HUDEP-2 (cell line): ENCODE measurements at regions not wholly inside any gene's neighbourhood (a gene's known extent, or its start where the extent isn't known, plus 50 kb on each side); places are given as distances from the start of the nearest gene placed in this dataset.
A peak's percentile ranks its signal among the peaks of the same experiment; 100 is the strongest.

ENCODE experiments used
- DNase-seq, 76 experiments: peaks; one replicate each; lab custom pipeline; 2025; ENCODE audit not compliant: unreplicated experiment in 76 of 76; lab: John Stamatoyannopoulos, UW

DNA sequence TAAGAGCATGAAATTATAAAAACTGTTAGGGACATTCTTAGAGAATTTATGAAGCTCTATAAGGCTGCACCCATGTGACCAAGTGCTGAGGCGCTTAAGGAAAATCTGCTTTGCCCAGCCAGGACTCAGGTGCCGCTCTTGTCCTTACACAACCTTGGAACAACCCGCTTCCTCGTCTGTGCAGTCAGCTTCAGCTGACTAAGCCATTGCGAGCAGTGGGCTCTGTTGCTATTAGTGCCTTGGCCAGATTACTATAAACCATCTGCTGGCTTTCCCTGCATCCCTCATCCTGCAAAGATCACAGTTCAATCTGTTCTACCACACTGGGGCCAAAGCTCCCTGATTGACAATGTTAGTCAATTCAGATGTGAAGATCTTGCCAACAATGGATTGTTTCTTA lies 89.1 kb upstream of the E2F3 start:
- DNase-seq, result no peak

DNA sequence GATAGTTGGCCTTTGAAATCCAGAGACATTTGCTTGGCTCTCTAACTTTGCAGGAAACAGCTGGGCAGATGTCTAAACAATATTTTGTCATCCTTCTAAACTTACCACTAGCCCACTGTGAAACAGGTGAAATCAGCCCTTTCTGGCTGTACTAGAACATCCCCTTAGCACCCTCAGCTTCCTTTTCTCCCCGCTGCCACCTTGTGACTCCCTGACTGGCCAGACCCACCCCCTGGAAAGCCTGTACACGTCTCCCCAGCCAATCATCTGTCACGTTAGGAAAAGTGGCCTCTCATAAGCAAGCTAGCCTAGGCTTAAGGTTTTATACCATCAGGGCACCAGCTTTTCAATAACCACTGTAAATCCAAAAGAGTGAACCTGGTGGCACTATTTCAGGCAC lies 88.6 kb upstream of the E2F3 start:
- DNase-seq, result no peak

DNA sequence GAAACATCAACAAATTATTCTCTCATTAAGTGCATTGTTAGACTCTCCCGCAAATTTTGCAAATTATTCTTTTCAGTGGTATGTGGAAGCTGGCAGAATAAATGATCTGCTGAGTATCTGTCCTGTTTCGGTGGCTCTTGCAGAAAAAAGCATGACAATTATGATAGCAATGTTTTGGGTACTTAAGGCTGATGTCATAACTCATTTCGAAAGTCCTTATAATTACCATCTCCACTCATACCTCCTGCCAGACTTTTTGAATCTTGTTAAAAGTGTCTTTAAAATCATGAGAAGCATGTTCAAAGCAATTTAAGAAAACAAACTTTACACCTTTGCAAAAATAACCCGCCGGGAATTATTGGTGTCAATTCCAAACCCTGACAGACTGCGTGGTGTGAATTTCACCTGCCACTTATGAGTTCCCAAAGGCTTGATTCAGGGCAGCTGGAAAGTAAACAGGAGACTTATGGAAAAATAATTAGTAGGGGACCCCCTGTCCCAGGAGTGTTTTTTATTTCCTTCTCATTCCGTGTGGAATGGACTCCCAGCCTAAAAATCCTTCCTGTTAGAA lies 87.6 kb upstream of the E2F3 start:
- DNase-seq, result no peak

DNA sequence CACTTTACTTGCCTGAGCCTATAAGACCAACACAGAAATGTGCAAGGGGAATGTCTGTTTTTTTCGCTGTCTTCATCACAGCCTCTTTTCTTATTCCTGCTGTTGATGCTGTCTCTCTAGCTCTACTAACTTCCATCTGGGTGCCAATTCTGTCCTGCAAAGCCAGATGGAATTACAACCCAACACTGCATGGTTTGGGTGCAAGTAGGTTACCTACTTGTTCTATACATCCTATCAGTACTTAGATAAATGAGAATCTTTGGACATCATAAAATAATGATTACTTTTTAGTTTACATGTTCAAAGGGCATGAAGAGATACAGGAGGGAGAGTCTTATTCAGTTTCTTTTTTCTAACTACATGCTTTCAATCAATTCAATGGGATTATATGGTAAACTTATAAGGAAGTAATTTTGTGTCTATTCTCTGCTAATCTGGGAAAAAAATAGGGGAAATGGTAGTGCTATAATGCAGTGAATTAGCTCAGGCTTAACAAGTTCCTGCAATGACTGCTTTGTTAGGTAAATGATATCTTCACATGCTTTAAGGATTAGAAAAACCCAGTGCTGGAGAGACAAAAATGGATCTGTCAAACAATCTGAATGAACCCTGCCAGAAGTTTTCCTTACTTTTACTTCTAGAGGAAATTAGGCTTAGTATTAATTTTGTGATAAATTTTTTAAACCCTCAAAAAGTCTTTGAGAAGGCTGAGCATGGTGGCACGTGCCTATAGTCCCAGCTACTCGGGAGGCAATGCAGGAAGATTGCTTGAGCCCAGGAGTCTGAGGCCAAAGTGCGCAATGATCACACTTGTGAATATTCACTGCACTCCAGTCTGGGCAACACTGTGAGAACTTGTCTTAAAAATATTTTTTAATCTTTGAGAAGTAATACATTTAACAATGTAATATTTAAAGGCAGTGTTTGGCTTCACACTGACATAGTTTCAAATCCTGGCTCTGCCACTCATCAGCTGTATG lies 86.5 kb upstream of the E2F3 start:
- no peak for DNase-seq

DNA sequence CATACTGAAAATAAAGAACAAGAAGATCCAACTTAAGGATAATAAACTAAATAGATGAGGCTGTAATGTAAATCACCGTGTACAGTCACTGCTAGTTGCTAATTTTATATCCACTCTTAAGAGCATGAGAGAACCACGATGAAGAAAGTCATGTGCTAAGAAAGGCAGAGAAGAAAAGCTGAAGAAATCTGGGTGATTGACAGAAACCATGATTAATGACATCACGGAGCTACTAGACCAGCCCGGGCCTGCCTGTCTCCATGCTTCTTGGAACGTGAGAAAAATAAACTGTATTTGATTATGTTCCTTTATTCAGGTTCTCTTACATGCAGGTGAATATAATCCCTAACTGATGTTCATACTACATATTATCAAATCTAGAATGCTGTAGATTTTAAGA lies 84.2 kb upstream of the E2F3 start:
- DNase-seq, result no peak

DNA sequence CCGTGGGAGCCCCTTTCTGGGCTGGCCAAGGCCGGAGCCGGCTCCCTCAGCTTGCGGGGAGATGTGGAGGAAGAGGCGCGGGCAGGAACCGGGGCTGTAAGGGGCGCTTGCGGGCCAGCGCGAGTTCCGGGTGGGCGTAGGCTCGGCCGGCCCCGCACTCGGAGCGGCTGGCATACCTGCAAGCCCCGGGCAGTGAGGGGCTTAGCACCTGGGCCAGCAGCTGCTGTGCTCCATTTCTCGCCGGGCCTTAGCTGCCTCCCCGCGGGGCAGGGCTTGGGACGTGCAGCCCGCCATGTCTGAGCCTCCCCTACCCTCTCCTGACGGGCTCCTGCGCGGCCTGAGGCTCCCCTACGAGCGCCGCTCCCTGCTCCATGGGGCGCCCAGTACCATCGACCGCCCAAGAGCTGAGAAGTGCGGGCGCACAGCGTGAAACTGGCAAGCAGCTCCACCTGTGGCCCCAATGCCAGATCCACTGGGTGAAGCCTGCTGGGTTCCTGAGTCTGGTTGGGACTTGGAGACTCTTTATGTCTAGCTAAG lies 82.8 kb upstream of the E2F3 start:
- no peak for DNase-seq

DNA sequence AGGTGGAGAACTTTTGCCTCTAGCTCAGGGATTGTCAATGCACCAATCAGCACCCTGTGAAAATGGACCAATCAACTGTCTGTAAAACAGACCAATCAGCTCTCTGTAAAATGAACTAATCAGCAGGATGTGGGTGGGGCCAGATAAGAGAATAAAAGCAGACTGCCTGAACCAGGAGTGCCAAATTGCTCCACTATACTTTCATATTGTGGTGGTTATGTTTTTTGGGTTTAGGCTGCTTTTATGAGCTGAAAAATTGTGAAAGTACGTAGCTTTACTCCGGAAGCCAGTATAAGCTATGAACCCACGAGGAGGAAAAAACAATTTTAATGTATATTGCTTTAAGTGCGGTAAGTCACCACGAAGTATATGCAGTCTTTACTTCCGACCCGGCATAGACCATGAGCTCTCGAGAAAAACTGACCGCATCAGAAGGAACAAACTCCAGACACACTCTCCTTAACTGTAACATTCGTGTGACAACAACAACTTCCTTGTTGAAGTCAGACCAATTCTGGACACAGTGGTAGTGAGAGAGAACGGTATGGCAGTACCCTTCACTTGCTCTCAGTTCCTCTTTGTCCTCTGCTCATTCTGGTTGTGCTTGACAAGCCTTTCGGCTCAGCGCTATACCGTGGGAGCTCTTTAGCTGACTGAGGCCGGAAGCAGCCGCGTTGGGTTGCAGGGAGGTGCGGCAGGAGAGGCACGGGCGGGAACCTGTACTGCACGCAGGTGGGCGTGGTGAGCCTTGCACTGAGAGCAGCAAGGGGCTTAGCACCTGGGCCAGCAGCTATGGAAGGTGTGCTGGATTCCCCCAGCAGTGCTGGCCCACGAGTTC lies 81.9 kb upstream of the E2F3 start:
- no peak for DNase-seq

DNA sequence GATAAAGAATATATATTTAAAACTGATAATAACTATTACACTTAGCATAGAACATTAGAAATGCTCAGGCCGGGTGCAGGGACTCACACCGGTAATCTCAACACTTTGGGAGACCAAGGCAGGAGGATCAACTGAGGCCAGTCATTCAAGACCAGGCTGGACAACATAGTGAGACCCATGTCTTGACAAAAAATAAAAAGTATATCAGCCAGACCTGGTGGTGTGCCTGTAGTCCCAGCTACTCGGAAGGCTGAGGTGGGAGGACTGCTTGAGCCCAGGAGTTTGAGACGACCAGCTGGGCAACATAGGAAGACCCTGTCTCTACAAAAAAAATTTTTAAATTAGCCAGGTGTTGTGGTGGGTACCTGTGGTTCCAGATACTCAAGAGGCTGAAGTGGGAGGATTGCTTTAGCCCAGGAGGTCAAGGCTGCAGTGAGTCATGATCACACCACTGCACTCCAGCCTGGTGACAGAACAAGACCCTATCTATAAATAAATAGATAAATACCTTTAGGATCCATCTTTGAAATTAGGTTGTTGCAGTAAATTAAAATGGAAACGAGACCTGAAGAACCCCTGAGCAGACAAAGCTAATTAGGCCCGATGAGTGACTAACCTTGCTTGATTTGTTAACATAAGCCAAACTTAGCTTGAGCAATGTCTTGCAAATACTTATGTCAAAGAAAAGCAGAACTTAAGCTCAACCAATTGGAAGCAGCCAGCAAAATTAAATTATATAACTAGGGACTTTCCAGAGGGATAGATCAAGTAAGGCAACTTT lies 75.8 kb upstream of the E2F3 start:
- no peak for DNase-seq

DNA sequence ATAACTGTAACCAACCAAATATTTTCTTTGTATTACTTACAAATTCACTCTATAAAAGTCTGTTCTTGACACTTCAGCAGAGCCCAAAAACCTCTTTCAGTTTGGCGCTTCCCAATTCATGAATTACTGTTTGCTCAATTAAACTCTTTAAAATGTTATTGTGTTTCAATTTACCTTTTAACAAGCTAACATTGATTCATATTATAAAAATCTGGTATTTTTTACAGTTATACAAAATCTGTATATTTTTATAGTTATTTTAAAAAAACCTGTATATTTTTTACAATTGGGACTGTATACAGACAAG lies 75.3 kb upstream of the E2F3 start:
- no peak for DNase-seq

DNA sequence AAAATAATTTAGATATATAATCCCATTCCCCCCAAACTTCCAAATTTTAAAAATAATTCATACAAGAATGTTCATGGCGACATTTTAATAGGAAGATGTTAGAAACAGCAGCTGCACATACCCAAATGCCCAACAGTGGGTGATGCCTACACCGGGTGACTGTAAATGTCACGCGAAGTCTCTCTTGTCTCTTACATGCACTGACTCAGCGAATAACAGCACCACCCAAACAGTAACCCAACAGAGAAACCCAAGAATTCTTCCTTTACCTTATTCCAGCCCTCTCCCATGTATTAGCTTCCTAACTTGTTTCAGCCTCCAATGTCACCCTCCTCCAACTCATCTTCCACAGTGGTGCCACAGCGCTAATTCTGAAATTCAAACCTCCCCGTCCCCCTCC lies 74.5 kb upstream of the E2F3 start:
- DNase-seq, result no peak

DNA sequence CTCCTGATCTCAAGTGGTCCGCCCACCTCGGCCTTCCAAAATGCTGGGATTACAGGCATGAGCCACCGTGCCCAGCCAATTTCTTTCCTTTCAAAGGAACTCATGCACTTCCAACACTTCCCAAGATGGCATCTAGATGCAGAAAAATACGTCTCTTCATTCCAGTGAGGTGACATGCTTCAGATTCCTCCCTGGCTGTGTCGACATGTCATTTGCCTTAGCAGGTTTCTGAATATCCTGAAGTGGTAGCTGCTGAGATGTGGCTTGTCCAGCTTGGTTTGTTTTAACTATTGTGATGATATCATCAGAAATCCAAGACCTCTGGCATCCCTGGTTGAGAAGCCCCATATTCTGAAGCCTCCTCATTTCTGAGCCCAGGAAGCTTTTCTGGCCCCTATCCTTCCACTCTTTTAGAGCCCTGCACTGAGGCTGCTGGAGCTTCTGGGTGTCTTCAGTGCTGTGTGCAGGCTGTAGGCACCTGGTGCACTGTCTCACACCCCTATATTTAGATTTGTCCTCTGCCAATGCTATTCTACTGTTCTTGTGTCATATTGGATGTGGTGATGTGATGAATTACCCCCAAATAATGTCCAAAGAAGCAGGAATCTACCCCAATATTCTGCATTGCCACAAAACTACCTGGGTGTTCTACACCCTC lies 73.3 kb upstream of the E2F3 start:
- DNase-seq, result no peak

DNA sequence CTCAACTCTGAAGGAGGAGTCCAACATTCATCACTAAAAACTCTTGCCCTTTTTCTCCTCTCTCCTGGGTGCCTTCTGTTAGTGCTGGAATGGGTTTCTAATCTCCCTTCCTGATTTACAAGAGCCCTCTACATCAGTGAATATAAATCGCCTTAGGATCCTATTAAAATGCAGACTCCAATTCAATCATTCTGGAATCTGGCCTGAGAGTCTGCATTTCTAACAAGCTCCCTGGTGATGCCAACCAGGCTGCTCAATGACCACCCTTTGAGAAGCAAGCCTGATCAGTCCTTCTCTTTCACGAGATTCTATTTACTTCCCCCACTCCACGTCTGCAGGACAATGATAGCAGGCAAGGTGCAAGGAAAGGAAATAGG lies 72.8 kb upstream of the E2F3 start:
- DNase-seq, result no peak

DNA sequence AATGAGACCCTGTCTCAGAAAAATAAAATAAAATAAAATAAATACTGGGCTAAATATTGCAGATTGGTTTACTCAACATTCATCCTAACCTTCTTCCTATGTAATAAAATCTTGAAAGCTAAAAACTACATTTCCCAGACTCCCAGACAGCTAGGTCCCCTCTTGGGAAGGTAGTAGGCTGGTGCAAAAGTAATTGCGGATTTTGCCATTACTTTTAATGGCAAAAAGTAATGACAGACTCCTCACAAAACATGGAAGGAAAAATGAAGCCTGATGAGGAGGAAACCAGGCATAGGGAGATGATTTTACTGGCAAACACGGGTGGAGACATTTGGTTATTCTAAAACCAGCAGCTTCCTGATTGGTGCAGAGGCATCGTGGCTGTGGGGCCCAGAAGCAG lies 70.6 kb upstream of the E2F3 start:
- DNase-seq, result no peak

DNA sequence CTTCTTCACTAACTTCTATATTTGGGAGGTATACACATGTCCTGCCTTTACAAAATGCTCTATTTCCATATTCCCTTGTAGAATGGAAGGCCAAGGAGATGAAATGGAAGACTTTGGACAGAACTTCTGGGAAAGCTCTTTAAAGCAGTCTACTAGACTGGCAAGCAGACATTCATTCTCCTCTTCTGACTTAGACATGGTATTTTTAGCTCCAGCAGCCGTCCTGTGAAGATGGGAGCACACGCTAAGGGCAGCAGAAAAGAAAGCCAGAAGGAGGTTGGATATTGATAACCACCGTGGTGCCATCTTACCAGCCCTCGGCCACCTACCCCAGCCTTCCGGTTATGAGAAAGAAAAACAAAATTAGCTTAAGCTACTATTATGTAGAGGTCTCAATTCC lies 70.1 kb upstream of the E2F3 start:
- no peak for DNase-seq

DNA sequence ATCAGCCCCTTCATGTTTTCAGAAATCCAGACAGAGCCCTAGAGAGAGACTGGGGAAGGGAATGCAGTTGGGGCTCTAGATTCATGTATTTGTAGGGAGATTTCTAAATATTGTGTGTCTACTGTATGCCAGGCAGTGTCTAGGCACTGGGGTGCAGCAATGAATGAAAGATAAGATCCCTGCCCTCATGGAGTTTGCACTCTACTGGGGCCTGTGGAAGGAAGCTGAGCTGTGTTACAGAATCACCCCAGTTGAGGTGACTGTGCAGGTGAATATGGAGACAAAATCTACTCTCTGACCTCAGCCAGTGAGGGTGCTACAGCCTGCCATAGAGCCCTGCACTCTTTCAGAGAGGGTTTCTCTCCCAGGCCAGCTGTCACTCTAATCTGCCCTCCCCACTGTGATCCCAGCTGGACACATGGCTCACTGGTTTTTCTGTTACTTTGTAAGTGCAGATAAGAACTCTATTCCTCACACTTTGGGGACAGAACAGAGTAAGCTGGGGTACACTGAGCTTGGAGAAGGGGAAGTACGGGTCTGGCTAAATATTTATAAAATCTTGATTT lies 69.2 kb upstream of the E2F3 start:
- no peak for DNase-seq

DNA sequence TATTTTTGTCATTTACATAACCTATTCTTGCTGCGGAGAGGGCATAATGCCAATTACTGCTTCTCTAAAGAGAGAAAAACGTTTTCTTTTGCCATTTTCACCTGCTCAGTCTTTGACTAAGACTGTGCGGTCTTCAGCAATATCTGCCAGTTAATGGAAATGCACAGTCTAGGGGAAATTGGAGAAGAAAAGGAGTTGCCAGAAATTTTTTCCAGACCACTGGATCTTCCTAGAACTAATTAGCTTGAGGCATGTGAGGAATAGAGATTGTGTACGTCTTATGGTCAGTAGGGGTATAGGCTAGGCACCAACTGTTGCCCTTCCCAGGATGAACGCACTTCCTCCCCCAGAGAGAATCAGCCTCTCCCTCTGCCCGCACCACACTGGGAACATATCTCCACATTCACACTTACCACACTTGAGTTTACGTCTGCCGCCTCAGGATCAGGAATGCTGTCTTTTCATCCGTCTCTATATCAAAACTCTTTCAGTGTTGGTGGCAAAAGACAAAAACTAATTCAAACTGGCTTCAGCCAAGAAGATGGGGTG lies 67.9 kb upstream of the E2F3 start:
- DNase-seq, result no peak

DNA sequence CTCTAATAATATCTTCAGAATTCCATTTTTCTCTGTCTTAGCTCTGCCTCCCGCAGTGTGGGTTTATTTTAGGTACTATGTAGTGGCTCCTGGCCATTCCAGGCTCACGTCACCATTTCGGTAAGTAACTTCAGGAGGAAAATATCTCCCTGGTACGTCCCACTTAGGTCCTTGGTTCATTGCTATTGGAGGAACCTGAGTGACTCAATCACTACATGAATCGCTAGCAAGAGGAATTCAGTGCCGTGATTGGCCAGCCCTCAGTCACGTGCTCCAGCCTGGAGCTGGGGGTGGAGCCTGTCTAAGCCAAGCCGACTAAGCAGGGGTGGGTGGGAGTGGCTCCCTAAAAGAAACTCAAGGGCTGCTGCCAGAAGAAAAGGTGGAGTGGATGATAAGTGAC lies 67.3 kb upstream of the E2F3 start:
- peak in 5 of 76 experiments; percentile 6 to 41 (median 21) for DNase-seq

DNA sequence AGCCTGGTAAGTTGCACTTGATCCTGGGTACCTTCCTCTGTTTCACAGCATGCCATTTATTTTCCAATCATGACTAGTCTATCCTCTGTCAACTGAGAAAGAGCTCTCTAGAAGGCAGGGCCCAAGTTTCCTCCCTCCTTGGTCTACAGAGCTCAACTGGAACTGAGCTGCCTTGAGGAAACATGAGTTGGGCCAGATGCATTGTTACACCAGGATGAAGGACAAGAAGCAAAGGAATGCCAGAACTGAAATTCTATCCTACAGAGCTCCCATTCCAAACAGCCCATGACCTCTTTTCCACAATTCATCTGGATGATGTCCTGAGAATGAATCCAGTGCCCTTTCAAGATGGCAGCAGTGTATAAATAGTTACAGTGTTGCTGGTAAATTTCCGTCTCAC lies 66.7 kb upstream of the E2F3 start:
- no peak for DNase-seq

DNA sequence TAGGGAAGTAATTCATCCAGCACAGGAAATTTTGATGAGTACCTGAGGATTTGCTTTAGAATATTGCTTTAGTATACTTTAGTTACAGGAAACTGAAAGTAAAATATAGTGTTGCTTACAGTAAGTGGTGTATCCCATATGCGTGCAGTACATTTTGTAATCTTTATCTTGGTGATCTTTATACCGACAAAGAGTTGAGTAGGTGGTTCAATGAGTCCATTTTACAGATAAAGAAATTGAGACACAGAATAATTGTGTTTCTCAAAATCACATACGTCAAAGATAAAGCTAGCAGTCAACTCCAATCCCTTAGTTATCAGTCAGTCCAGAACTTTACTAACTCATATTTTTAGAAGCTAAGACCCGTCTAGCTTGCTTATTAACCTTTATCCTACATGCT lies 65.8 kb upstream of the E2F3 start:
- DNase-seq, result no peak

DNA sequence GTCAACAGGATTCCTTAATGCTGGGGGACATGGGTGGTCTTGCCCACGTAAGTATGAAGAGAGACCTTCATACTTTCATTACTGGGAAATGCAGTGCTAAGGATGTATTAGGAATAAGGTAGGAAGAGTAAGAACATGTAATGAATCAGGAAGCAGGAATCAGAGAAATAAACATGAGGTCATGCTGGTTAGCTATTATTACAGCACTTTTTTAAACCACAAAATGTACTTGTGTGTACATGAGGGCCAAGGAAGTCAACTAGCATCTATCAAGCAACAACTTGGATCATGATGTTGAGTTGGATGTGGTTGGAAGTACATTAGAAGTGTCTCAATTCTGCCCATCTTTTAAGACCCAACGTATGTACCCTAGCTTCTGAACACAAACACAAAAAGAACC lies 63.5 kb upstream of the E2F3 start:
- DNase-seq, result no peak
